ENCODE measurements at regions not wholly inside any gene's neighbourhood (a gene's known extent, or its start where the extent isn't known, plus 50 kb on each side); places are given as distances from the start of the nearest gene placed in this dataset.

- no peak for DNase-seq
Observed at GRCh38 chr3:69531576-69532546, 146.0 kb upstream of the FRMD4B start.

- DNase-seq: no peak
Observed at GRCh38 chr3:69530554-69530953, 144.7 kb upstream of the FRMD4B start.

- DNase-seq: no peak
Observed at GRCh38 chr3:69527498-69527897, 141.6 kb upstream of the FRMD4B start.

- peak; percentile 69 for DNase-seq
Observed at GRCh38 chr3:69524816-69525215, 138.9 kb upstream of the FRMD4B start.

GRCh38 chr3:69521286-69521685, 135.4 kb upstream of the FRMD4B start:
- peak; percentile 51 for DNase-seq

- DNase-seq: no peak
Observed at GRCh38 chr3:69511361-69511760, 125.5 kb upstream of the FRMD4B start.

GRCh38 chr3:69510481-69511030, 124.7 kb upstream of the FRMD4B start:
- DNase-seq: no peak

GRCh38 chr3:69509288-69509687, 123.4 kb upstream of the FRMD4B start:
- no peak for DNase-seq

- DNase-seq: no peak
Observed at GRCh38 chr3:69505770-69506407, 120.0 kb upstream of the FRMD4B start.

- no peak for DNase-seq
Observed at GRCh38 chr3:69504232-69504631, 118.3 kb upstream of the FRMD4B start.

- DNase-seq: peak; percentile 95
Observed at GRCh38 chr3:69500604-69501003, 114.7 kb upstream of the FRMD4B start.

GRCh38 chr3:69499899-69500421, 114.1 kb upstream of the FRMD4B start:
- peak; percentile 52 for DNase-seq

GRCh38 chr3:69499422-69499821, 113.5 kb upstream of the FRMD4B start:
- no peak for DNase-seq

- DNase-seq: peak; percentile 19
Observed at GRCh38 chr3:69496856-69497255, 111.0 kb upstream of the FRMD4B start.

- DNase-seq: no peak
Observed at GRCh38 chr3:69494185-69494584, 108.3 kb upstream of the FRMD4B start.

- no peak for DNase-seq
Observed at GRCh38 chr3:69493157-69493556, 107.3 kb upstream of the FRMD4B start.

- no peak for DNase-seq
Observed at GRCh38 chr3:69491975-69492374, 106.1 kb upstream of the FRMD4B start.

- no peak for DNase-seq
Observed at GRCh38 chr3:69490971-69491370, 105.1 kb upstream of the FRMD4B start.

- DNase-seq: peak; percentile 10
Observed at GRCh38 chr3:69490235-69490634, 104.3 kb upstream of the FRMD4B start.

GRCh38 chr3:69488026-69488425, 102.1 kb upstream of the FRMD4B start:
- no peak for DNase-seq

GRCh38 chr3:69485489-69485888, 99.6 kb upstream of the FRMD4B start:
- no peak for DNase-seq

GRCh38 chr3:69484507-69485393, 98.9 kb upstream of the FRMD4B start:
- DNase-seq: no peak

- no peak for DNase-seq
Observed at GRCh38 chr3:69483449-69483848, 97.6 kb upstream of the FRMD4B start.

All from suppressor macrophage treated with lipopolysaccharide for 4 hours (primary cell).